Panc1 (cell line): ENCODE measurements at regions not wholly inside any gene's neighbourhood (a gene's known extent, or its start where the extent isn't known, plus 50 kb on each side); places are given as distances from the start of the nearest gene placed in this dataset.

Source experiments
- POLR2AphosphoS5 ChIP-seq: IDR thresholded peaks from 2 replicates; pipeline ENCODE4 v1.6.1; 2012; ENCODE audit warnings: mild to moderate bottlenecking, low read depth, low read length, moderate library complexity
- SIN3A ChIP-seq: IDR thresholded peaks from 2 replicates; pipeline ENCODE4 v1.6.1; 2012; ENCODE audit warnings: low read depth, mild to moderate bottlenecking, low read length, moderate library complexity, borderline replicate concordance; ENCODE audit not compliant: insufficient read depth
- TF ChIP-seq, protein P1 (sequence below): fragments of 450-650 bp; IDR thresholded peaks from 2 replicates; pipeline ENCODE4 v1.5.1; 2017; ENCODE audit warnings: mild to moderate bottlenecking
- TF ChIP-seq, protein P2 (sequence below), 2 experiments: IDR thresholded peaks; 2 replicates each; pipeline ENCODE4 v1.6.1; 2011 to 2012; ENCODE audit warnings: low read depth in 2 of 2, control low read depth in 1 of 2, low read length in 1 of 2, mild to moderate bottlenecking in 1 of 2, moderate library complexity in 1 of 2; ENCODE audit not compliant: insufficient read depth in 1 of 2

DNA sequence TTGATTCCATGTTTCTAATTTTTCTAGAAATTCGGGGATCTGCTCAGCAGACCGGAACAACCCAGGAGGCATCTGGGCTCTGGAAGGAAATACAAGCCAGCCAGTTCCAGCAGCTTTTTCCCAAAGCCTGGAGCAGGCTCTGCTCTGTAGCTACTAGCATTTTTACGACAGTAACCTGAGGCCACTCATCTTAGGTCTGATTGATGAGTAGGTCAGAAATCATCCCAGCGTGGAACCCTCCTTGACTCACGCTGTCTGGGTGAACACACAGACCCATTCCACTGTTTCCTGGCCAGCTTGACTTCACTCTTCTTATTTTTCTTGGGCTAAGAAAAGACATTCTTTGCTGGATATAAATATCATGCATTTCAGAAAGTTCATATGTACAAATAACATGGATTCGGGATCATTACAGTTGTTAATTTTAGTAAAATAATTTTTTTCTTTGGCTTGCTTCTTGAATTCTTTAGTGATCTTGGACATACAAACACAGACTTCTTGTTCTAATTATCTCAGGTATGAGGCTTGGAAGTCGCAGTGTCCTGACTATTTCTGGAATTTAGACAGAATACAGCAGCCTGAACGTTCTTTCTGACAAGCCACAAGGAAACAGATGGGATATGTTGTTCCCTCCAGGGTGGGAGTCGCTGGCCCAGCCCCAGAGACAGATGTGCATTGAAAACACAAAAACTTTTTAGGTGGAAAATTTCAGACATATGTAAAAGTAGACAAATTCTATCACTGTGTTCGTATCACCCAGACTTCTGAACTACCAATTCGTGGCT is 54.6 kb upstream of the PITRM1 start:
- TF ChIP-seq SIN3A (no peak), POLR2AphosphoS5 (no peak)
- TF ChIP-seq, protein P1, sequence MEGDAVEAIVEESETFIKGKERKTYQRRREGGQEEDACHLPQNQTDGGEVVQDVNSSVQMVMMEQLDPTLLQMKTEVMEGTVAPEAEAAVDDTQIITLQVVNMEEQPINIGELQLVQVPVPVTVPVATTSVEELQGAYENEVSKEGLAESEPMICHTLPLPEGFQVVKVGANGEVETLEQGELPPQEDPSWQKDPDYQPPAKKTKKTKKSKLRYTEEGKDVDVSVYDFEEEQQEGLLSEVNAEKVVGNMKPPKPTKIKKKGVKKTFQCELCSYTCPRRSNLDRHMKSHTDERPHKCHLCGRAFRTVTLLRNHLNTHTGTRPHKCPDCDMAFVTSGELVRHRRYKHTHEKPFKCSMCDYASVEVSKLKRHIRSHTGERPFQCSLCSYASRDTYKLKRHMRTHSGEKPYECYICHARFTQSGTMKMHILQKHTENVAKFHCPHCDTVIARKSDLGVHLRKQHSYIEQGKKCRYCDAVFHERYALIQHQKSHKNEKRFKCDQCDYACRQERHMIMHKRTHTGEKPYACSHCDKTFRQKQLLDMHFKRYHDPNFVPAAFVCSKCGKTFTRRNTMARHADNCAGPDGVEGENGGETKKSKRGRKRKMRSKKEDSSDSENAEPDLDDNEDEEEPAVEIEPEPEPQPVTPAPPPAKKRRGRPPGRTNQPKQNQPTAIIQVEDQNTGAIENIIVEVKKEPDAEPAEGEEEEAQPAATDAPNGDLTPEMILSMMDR, result no peak
- TF ChIP-seq, protein P2, sequence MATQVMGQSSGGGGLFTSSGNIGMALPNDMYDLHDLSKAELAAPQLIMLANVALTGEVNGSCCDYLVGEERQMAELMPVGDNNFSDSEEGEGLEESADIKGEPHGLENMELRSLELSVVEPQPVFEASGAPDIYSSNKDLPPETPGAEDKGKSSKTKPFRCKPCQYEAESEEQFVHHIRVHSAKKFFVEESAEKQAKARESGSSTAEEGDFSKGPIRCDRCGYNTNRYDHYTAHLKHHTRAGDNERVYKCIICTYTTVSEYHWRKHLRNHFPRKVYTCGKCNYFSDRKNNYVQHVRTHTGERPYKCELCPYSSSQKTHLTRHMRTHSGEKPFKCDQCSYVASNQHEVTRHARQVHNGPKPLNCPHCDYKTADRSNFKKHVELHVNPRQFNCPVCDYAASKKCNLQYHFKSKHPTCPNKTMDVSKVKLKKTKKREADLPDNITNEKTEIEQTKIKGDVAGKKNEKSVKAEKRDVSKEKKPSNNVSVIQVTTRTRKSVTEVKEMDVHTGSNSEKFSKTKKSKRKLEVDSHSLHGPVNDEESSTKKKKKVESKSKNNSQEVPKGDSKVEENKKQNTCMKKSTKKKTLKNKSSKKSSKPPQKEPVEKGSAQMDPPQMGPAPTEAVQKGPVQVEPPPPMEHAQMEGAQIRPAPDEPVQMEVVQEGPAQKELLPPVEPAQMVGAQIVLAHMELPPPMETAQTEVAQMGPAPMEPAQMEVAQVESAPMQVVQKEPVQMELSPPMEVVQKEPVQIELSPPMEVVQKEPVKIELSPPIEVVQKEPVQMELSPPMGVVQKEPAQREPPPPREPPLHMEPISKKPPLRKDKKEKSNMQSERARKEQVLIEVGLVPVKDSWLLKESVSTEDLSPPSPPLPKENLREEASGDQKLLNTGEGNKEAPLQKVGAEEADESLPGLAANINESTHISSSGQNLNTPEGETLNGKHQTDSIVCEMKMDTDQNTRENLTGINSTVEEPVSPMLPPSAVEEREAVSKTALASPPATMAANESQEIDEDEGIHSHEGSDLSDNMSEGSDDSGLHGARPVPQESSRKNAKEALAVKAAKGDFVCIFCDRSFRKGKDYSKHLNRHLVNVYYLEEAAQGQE (IDR thresholded peaks at IDR 0.05; ENCODE audit: insufficient read depth in 1 of 2, low read depth in 2 of 2, low read length in 1 of 2), result no peak
